A673 (cell line): ENCODE measurements at regions not wholly inside any gene's neighbourhood (a gene's known extent, or its start where the extent isn't known, plus 50 kb on each side); places are given as distances from the start of the nearest gene placed in this dataset.

Experiments
- BruUV-seq: library from RNA; stranded (reverse); fragments of 400-500 nt; replicated peaks from 2 replicates; lab custom pipeline; 2021; lab: Mats Ljungman, UMichigan
- CTCF ChIA-PET: fragments of 300-600 bp; sonication (Branson Sonifier 250); formaldehyde crosslinking; loops from one replicate; lab custom pipeline; 2022; ENCODE audit warnings: antibody characterized with exemption; lab: Charles Lee
- POLR2A ChIA-PET: fragments of 300-600 bp; sonication (Branson Sonifier 250); formaldehyde crosslinking; loops from one replicate; lab custom pipeline; 2022; ENCODE audit warnings: antibody characterized with exemption; ENCODE audit not compliant: low non-redundant PET; lab: Charles Lee
- DNase-seq: peaks from one replicate; pipeline ENCODE4 v3.0.0-alpha.2; 2015; ENCODE audit warnings: low spot score
- H3K27ac ChIP-seq: fragments of 200-600 bp; sonication (generic); 2 replicates; pipeline ENCODE4 v1.5.1; 2016; ENCODE audit warnings: mixed run types, low read depth, mild to moderate bottlenecking, mixed read lengths, antibody characterized with exemption, low read length; ENCODE audit not compliant: poor library complexity, severe bottlenecking
- H3K27me3 ChIP-seq: fragments of 200-600 bp; sonication (generic); replicated peaks from 2 replicates; pipeline ENCODE4 v1.6.1; 2017; ENCODE audit warnings: mixed run types, low read depth, mild to moderate bottlenecking, mixed read lengths, antibody characterized with exemption, low read length; ENCODE audit not compliant: insufficient read depth, poor library complexity
- H3K36me3 ChIP-seq: fragments of 200-600 bp; sonication (generic); 2 replicates; pipeline ENCODE4 v1.6.1; 2016; ENCODE audit warnings: mixed run types, mild to moderate bottlenecking, mixed read lengths, antibody characterized with exemption, low read length; ENCODE audit not compliant: insufficient read depth, poor library complexity, severe bottlenecking
- H3K4me1 ChIP-seq: fragments of 200-600 bp; sonication (generic); 2 replicates; pipeline ENCODE4 v1.6.1; 2017; ENCODE audit warnings: mixed run types, mild to moderate bottlenecking, mixed read lengths, antibody characterized with exemption, low read length; ENCODE audit not compliant: insufficient read depth, poor library complexity, severe bottlenecking
- H3K4me3 ChIP-seq: fragments of 200-600 bp; sonication (generic); 2 replicates; pipeline ENCODE4 v1.5.1; 2016; ENCODE audit warnings: low read depth, mixed run types, mild to moderate bottlenecking, mixed read lengths, low read length; ENCODE audit not compliant: poor library complexity, severe bottlenecking
- H3K9me3 ChIP-seq: fragments of 200-600 bp; sonication (generic); 2 replicates; pipeline ENCODE4 v1.6.1; 2016; ENCODE audit warnings: mixed run types, low read depth, mild to moderate bottlenecking, mixed read lengths, antibody characterized with exemption, low read length; ENCODE audit not compliant: poor library complexity, severe bottlenecking
- CTCF ChIP-seq: fragments of 300-800, 200-600 bp; sonication (generic); conservative IDR thresholded peaks from 2 replicates; pipeline ENCODE4 v1.5.1; 2017; ENCODE audit warnings: low read depth, mild to moderate bottlenecking, antibody characterized with exemption, low read length, moderate library complexity, mixed read lengths
- EZH2 ChIP-seq: fragments of 200-600 bp; sonication (generic); IDR thresholded peaks from 2 replicates; pipeline ENCODE4 v1.6.1; 2017; ENCODE audit warnings: borderline replicate concordance, low read depth, mild to moderate bottlenecking, mixed read lengths, antibody characterized with exemption, low read length; ENCODE audit not compliant: poor library complexity, severe bottlenecking
- intact Hi-C: fragments of 100-400 bp; cut with micrococcal nuclease; formaldehyde crosslinking; loops from one replicate; pipeline ENCODE4 v1.10.0; 2022; ENCODE audit not compliant: unreplicated experiment

- BruUV-seq: no TSS peak
- Histone ChIP-seq H3K27me3 (peaks cover 33% of the 10 kb centered on the region), H3K27ac (no peak overlapping the region), H3K36me3 (no peaks in the 10 kb centered on the region), H3K4me1 (no peaks in the 10 kb centered on the region), H3K4me3 (no peak overlapping the region), H3K9me3 (no peaks in the 10 kb centered on the region)
- CTCF ChIA-PET: no interaction called here
- TF ChIP-seq EZH2 (no peak), CTCF (no peak)
- POLR2A ChIA-PET: no interaction called here
- intact Hi-C loops: no loop called here
- no peak for DNase-seq
Measured at GRCh38 chr5:141746395-141746794, 64.4 kb upstream of the ARAP3 start.

- H3K36me3 ChIP-seq: no peaks in the 10 kb centered on the region
- CTCF ChIA-PET: no interaction called here
- intact Hi-C loops: no loop called here
- POLR2A ChIA-PET: no interaction called here
- H3K4me3 ChIP-seq: no peak overlapping the region
- DNase-seq: no peak
- no TSS peak for BruUV-seq
- H3K27me3 ChIP-seq: peaks cover 23% of the 10 kb centered on the region
- no peak overlapping the region for H3K27ac ChIP-seq
- no peaks in the 10 kb centered on the region for H3K9me3 ChIP-seq
- TF ChIP-seq CTCF: no peak
- no peak for TF ChIP-seq EZH2
- no peaks in the 10 kb centered on the region for H3K4me1 ChIP-seq
Measured at GRCh38 chr5:141745390-141745789, 63.4 kb upstream of the ARAP3 start.

- no peak overlapping the region for H3K27ac ChIP-seq
- TF ChIP-seq EZH2 (no peak), CTCF (no peak)
- ChIA-PET POLR2A (no interaction called here), CTCF (no interaction called here)
- H3K9me3 ChIP-seq: no peaks in the 10 kb centered on the region
- no TSS peak for BruUV-seq
- DNase-seq: no peak
- intact Hi-C loops: no loop called here
- no peaks in the 10 kb centered on the region for H3K36me3 ChIP-seq
- no peak overlapping the region for H3K4me3 ChIP-seq
- peaks cover 8% of the 10 kb centered on the region for H3K27me3 ChIP-seq
- no peaks in the 10 kb centered on the region for H3K4me1 ChIP-seq
Measured at GRCh38 chr5:141743866-141744272, 61.8 kb upstream of the ARAP3 start.
